ENCODE measurements at regions not wholly inside any gene's neighbourhood (a gene's known extent, or its start where the extent isn't known, plus 50 kb on each side); places are given as distances from the start of the nearest gene placed in this dataset.

GRCh38 chr1:79388694-79389361 is 382.3 kb upstream of the ADGRL4 start:
- DNase-seq: no peak

GRCh38 chr1:79386730-79387129 is 380.2 kb upstream of the ADGRL4 start:
- no peak for DNase-seq

- no peak for DNase-seq
Observed at GRCh38 chr1:79380078-79380477, 373.5 kb upstream of the ADGRL4 start.

- DNase-seq: no peak
Observed at GRCh38 chr1:79376106-79376505, 369.6 kb upstream of the ADGRL4 start.

GRCh38 chr1:79375352-79375751 is 368.8 kb upstream of the ADGRL4 start:
- no peak for DNase-seq

- DNase-seq: no peak
Observed at GRCh38 chr1:79374397-79374796, 367.9 kb upstream of the ADGRL4 start.

GRCh38 chr1:79373481-79374125 is 367.1 kb upstream of the ADGRL4 start:
- DNase-seq: no peak

GRCh38 chr1:79371802-79372201 is 365.3 kb upstream of the ADGRL4 start:
- DNase-seq: no peak

GRCh38 chr1:79369091-79369490 is 362.6 kb upstream of the ADGRL4 start:
- DNase-seq: no peak

- no peak for DNase-seq
Observed at GRCh38 chr1:79364896-79365295, 358.4 kb upstream of the ADGRL4 start.

- no peak for DNase-seq
Observed at GRCh38 chr1:79363430-79363829, 356.9 kb upstream of the ADGRL4 start.

GRCh38 chr1:79362470-79362869 is 355.9 kb upstream of the ADGRL4 start:
- no peak for DNase-seq

- no peak for DNase-seq
Observed at GRCh38 chr1:79355090-79355489, 348.6 kb upstream of the ADGRL4 start.

- DNase-seq: no peak
Observed at GRCh38 chr1:79353224-79353623, 346.7 kb upstream of the ADGRL4 start.

- DNase-seq: no peak
Observed at GRCh38 chr1:79326875-79327274, 320.3 kb upstream of the ADGRL4 start.

- no peak for DNase-seq
Observed at GRCh38 chr1:79325705-79326104, 319.2 kb upstream of the ADGRL4 start.

GRCh38 chr1:79325126-79325525 is 318.6 kb upstream of the ADGRL4 start:
- no peak for DNase-seq

- no peak for DNase-seq
Observed at GRCh38 chr1:79323239-79324025, 316.9 kb upstream of the ADGRL4 start.

- no peak for DNase-seq
Observed at GRCh38 chr1:79322511-79323027, 316.0 kb upstream of the ADGRL4 start.

GRCh38 chr1:79312438-79312837 is 305.9 kb upstream of the ADGRL4 start:
- no peak for DNase-seq

- DNase-seq: no peak
Observed at GRCh38 chr1:79310609-79311008, 304.1 kb upstream of the ADGRL4 start.

- DNase-seq: no peak
Observed at GRCh38 chr1:79304131-79304530, 297.6 kb upstream of the ADGRL4 start.

GRCh38 chr1:79303040-79303439 is 296.5 kb upstream of the ADGRL4 start:
- DNase-seq: no peak

- no peak for DNase-seq
Observed at GRCh38 chr1:79302380-79302930, 295.9 kb upstream of the ADGRL4 start.

Data from bone marrow (tissue), 2 donors.